GM23338 (cell line): ENCODE measurements at regions not wholly inside any gene's neighbourhood (a gene's known extent, or its start where the extent isn't known, plus 50 kb on each side); places are given as distances from the start of the nearest gene placed in this dataset.

ENCODE experiments used
- ATAC-seq: fragments of 200-7000 bp; cut with Tn5 transposase; 3 replicates; pipeline ENCODE4 v1.9.1; 2020
- DNase-seq: peaks from one replicate; pipeline ENCODE4 v3.0.0-alpha.2; 2015; ENCODE audit warnings: low spot score
- H2AFZ ChIP-seq: fragments of 200-600 bp; sonication (generic); 2 replicates; pipeline ENCODE4 v1.8.0; 2016; ENCODE audit warnings: antibody characterized with exemption, mild to moderate bottlenecking, moderate library complexity
- H3F3A ChIP-seq: fragments of 200-600 bp; sonication (generic); replicated peaks from 2 replicates; pipeline ENCODE4 v1.8.0; 2017; ENCODE audit warnings: antibody characterized with exemption, mixed run types, low read depth
- H3K27ac ChIP-seq: fragments of 200-600 bp; sonication (generic); 2 replicates; pipeline ENCODE4 v1.6.1; 2016; ENCODE audit warnings: low read depth
- H3K27me3 ChIP-seq: fragments of 200-600 bp; sonication (generic); 2 replicates; pipeline ENCODE4 v1.8.0; 2016; ENCODE audit warnings: mild to moderate bottlenecking, mixed run types, moderate library complexity; ENCODE audit not compliant: insufficient read depth
- H3K36me3 ChIP-seq: fragments of 200-600 bp; sonication (generic); 2 replicates; pipeline ENCODE4 v1.8.0; 2016; ENCODE audit warnings: mild to moderate bottlenecking; ENCODE audit not compliant: insufficient read depth
- H3K4me1 ChIP-seq: fragments of 200-600 bp; sonication (generic); 2 replicates; pipeline ENCODE4 v1.8.0; 2016; ENCODE audit warnings: mild to moderate bottlenecking, moderate library complexity; ENCODE audit not compliant: insufficient read depth
- H3K4me2 ChIP-seq: fragments of 200-600 bp; sonication (generic); 2 replicates; pipeline ENCODE4 v1.7.1; 2017; ENCODE audit warnings: mixed run types
- H3K4me3 ChIP-seq: fragments of 200-600 bp; sonication (generic); 2 replicates; pipeline ENCODE4 v1.6.1; 2016; ENCODE audit warnings: mixed run types
- H3K79me2 ChIP-seq: fragments of 200-600 bp; sonication (generic); replicated peaks from 2 replicates; pipeline ENCODE4 v1.8.0; 2017; ENCODE audit warnings: mild to moderate bottlenecking; ENCODE audit not compliant: insufficient read depth
- H3K9me2 ChIP-seq: fragments of 200-600 bp; sonication (generic); 2 replicates; pipeline ENCODE4 v1.8.0; 2017; ENCODE audit not compliant: insufficient read depth
- H4K20me1 ChIP-seq: fragments of 200-600 bp; sonication (generic); replicated peaks from 2 replicates; pipeline ENCODE4 v1.8.0; 2017; ENCODE audit warnings: mild to moderate bottlenecking; ENCODE audit not compliant: insufficient read depth
- H3K27ac Mint-ChIP-seq: 2 replicates; pipeline ENCODE4 v1.8.0; 2020; ENCODE audit warnings: inconsistent platforms, mild to moderate bottlenecking, moderate library complexity, mixed read lengths
- H3K27me3 Mint-ChIP-seq: 3 replicates; pipeline ENCODE4 v1.8.0; 2022; ENCODE audit warnings: low read depth, mild to moderate bottlenecking, moderate library complexity, mixed read lengths, inconsistent platforms; ENCODE audit not compliant: insufficient read depth, poor library complexity
- H3K36me3 Mint-ChIP-seq: 3 replicates; pipeline ENCODE4 v1.8.0; 2021; ENCODE audit warnings: low read depth, mild to moderate bottlenecking, inconsistent platforms, moderate library complexity, mixed read lengths
- H3K4me1 Mint-ChIP-seq: 3 replicates; pipeline ENCODE4 v1.8.0; 2020; ENCODE audit warnings: mild to moderate bottlenecking, inconsistent platforms, mixed read lengths
- H3K4me3 Mint-ChIP-seq: 3 replicates; pipeline ENCODE4 v1.8.0; 2021; ENCODE audit warnings: moderate library complexity, mild to moderate bottlenecking, inconsistent platforms, mixed read lengths
- H3K9me3 Mint-ChIP-seq: 3 replicates; pipeline ENCODE4 v1.8.0; 2020; ENCODE audit warnings: moderate library complexity, mild to moderate bottlenecking, inconsistent platforms, mixed read lengths
- CREB1 ChIP-seq: fragments of 250-450 bp; sonication (Bioruptor Pico); IDR thresholded peaks from 2 replicates; pipeline ENCODE4 v1.5.0; 2020; ENCODE audit warnings: low read depth, mild to moderate bottlenecking, moderate library complexity
- ETS1 ChIP-seq: IDR thresholded peaks from 2 replicates; pipeline ENCODE4 v1.6.1; 2016; ENCODE audit warnings: antibody characterized with exemption
- EZH2 ChIP-seq: fragments of 200-600 bp; sonication (generic); IDR thresholded peaks from one replicate; pipeline ENCODE4 v1.8.0; 2017; ENCODE audit warnings: antibody characterized with exemption, mild to moderate bottlenecking, low read depth; ENCODE audit not compliant: unreplicated experiment
- EZH2phosphoT487 ChIP-seq: fragments of 200-600 bp; sonication (generic); IDR thresholded peaks from one replicate; pipeline ENCODE4 v1.8.1; 2018; ENCODE audit warnings: antibody characterized with exemption; ENCODE audit not compliant: unreplicated experiment
- JUNB ChIP-seq: IDR thresholded peaks from one replicate; pipeline ENCODE4 v1.6.1; 2016; ENCODE audit warnings: antibody characterized with exemption; ENCODE audit not compliant: unreplicated experiment
- NANOG ChIP-seq: IDR thresholded peaks from 2 replicates; pipeline ENCODE4 v1.6.1; 2016; ENCODE audit warnings: antibody characterized with exemption, borderline replicate concordance
- POLR2AphosphoS5 ChIP-seq: IDR thresholded peaks from 2 replicates; pipeline ENCODE4 v1.6.1; 2016; ENCODE audit warnings: antibody characterized with exemption, low read depth
- STAT1 ChIP-seq: IDR thresholded peaks from one replicate; pipeline ENCODE4 v1.6.1; 2016; ENCODE audit warnings: antibody characterized with exemption; ENCODE audit not compliant: unreplicated experiment
- ZNF114 ChIP-seq: fragments of 250-450 bp; sonication (Bioruptor Pico); IDR thresholded peaks from 2 replicates; pipeline ENCODE4 v1.5.0; 2020; ENCODE audit warnings: mild to moderate bottlenecking, moderate library complexity
- ZNF331 ChIP-seq: fragments of 250-450 bp; sonication (Bioruptor Pico); IDR thresholded peaks from 2 replicates; pipeline ENCODE4 v1.5.0; 2020; ENCODE audit warnings: low read depth, mild to moderate bottlenecking, moderate library complexity
- ZNF462 ChIP-seq: fragments of 250-450 bp; sonication (Bioruptor Pico); IDR thresholded peaks from 2 replicates; pipeline ENCODE4 v1.5.0; 2020; ENCODE audit warnings: mild to moderate bottlenecking, moderate library complexity
- TF ChIP-seq, protein P1 (sequence below): IDR thresholded peaks from one replicate; pipeline ENCODE4 v1.6.1; 2018; ENCODE audit warnings: antibody characterized with exemption; ENCODE audit not compliant: unreplicated experiment
- TF ChIP-seq, protein P2 (sequence below), 2 experiments: fragments of 200-600 bp in 1 of 2; sonication (generic) in 1 of 2; conservative IDR thresholded peaks; 2 replicates each; pipeline versions ENCODE4 v1.5.1 to v1.6.1; 2016 to 2017; ENCODE audit warnings: antibody characterized with exemption in 2 of 2, low read depth in 2 of 2, mild to moderate bottlenecking in 2 of 2, moderate library complexity in 1 of 2

- DNase-seq (no peak), ATAC-seq (no peak)
- H3K27me3 ChIP-seq: no peaks in the 10 kb centered on the region
Measured at GRCh38 chr9:78676623-78677022, 379.7 kb downstream of the PSAT1 start.

More at GRCh38 chr9:78676623-78677022, 379.7 kb downstream of the PSAT1 start:
- no peak overlapping the region for H3K4me2 ChIP-seq
- H2AFZ ChIP-seq: no peak overlapping the region
- H3F3A ChIP-seq: no peaks in the 10 kb centered on the region
- TF ChIP-seq CREB1 (CRISPR knock-in tag) (no peak), POLR2AphosphoS5 (no peak), NANOG (no peak), ZNF462 (CRISPR knock-in tag) (no peak), EZH2phosphoT487 (no peak), STAT1 (no peak), EZH2 (no peak), ZNF331 (CRISPR knock-in tag) (no peak), JUNB (no peak), ETS1 (no peak), ZNF114 (CRISPR knock-in tag) (no peak)
- TF ChIP-seq, protein P1, sequence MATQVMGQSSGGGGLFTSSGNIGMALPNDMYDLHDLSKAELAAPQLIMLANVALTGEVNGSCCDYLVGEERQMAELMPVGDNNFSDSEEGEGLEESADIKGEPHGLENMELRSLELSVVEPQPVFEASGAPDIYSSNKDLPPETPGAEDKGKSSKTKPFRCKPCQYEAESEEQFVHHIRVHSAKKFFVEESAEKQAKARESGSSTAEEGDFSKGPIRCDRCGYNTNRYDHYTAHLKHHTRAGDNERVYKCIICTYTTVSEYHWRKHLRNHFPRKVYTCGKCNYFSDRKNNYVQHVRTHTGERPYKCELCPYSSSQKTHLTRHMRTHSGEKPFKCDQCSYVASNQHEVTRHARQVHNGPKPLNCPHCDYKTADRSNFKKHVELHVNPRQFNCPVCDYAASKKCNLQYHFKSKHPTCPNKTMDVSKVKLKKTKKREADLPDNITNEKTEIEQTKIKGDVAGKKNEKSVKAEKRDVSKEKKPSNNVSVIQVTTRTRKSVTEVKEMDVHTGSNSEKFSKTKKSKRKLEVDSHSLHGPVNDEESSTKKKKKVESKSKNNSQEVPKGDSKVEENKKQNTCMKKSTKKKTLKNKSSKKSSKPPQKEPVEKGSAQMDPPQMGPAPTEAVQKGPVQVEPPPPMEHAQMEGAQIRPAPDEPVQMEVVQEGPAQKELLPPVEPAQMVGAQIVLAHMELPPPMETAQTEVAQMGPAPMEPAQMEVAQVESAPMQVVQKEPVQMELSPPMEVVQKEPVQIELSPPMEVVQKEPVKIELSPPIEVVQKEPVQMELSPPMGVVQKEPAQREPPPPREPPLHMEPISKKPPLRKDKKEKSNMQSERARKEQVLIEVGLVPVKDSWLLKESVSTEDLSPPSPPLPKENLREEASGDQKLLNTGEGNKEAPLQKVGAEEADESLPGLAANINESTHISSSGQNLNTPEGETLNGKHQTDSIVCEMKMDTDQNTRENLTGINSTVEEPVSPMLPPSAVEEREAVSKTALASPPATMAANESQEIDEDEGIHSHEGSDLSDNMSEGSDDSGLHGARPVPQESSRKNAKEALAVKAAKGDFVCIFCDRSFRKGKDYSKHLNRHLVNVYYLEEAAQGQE: no peak
- TF ChIP-seq, protein P2, sequence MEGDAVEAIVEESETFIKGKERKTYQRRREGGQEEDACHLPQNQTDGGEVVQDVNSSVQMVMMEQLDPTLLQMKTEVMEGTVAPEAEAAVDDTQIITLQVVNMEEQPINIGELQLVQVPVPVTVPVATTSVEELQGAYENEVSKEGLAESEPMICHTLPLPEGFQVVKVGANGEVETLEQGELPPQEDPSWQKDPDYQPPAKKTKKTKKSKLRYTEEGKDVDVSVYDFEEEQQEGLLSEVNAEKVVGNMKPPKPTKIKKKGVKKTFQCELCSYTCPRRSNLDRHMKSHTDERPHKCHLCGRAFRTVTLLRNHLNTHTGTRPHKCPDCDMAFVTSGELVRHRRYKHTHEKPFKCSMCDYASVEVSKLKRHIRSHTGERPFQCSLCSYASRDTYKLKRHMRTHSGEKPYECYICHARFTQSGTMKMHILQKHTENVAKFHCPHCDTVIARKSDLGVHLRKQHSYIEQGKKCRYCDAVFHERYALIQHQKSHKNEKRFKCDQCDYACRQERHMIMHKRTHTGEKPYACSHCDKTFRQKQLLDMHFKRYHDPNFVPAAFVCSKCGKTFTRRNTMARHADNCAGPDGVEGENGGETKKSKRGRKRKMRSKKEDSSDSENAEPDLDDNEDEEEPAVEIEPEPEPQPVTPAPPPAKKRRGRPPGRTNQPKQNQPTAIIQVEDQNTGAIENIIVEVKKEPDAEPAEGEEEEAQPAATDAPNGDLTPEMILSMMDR (conservative IDR thresholded peaks at IDR 0.05; ENCODE audit: low read depth in 2 of 2): no peak
- H3K4me3 ChIP-seq: no peak overlapping the region
- H3K9me2 ChIP-seq: no peaks in the 10 kb centered on the region
- no peak overlapping the region for H3K27ac Mint-ChIP-seq
- H4K20me1 ChIP-seq: no peaks in the 10 kb centered on the region
- H3K36me3 ChIP-seq: no peaks in the 10 kb centered on the region
- H3K4me3 Mint-ChIP-seq: no peak overlapping the region
- H3K9me3 Mint-ChIP-seq: no peaks in the 10 kb centered on the region
- peaks cover 11% of the 10 kb centered on the region; the same call in 1 of the 2 replicates for H3K4me1 ChIP-seq
- H3K79me2 ChIP-seq: no peaks in the 10 kb centered on the region
- H3K27ac ChIP-seq: no peak overlapping the region
- no peaks in the 10 kb centered on the region for H3K36me3 Mint-ChIP-seq
- peaks cover 15% of the 10 kb centered on the region for H3K4me1 Mint-ChIP-seq
- H3K27me3 Mint-ChIP-seq: no peaks in the 10 kb centered on the region
